KMS-11 (cell line): ENCODE measurements at regions not wholly inside any gene's neighbourhood (a gene's known extent, or its start where the extent isn't known, plus 50 kb on each side); places are given as distances from the start of the nearest gene placed in this dataset.
"Not testable (repeated sequence)": the region's sequence is repeated elsewhere in the genome, so short reads cannot be mapped to it uniquely, and the experiment has no call there.

Experiments
- H2AFZ ChIP-seq: fragments of 200-600 bp; sonication (generic); 2 replicates; pipeline ENCODE4 v1.6.1; 2016; ENCODE audit warnings: antibody characterized with exemption, mixed run types, low read depth
- H3K27ac ChIP-seq: fragments of 200-600 bp; sonication (generic); 2 replicates; pipeline ENCODE4 v1.6.1; 2016; ENCODE audit warnings: mild to moderate bottlenecking, mixed run types
- H3K27me3 ChIP-seq: fragments of 200-600 bp; sonication (generic); 2 replicates; pipeline ENCODE4 v1.6.1; 2017; ENCODE audit warnings: mild to moderate bottlenecking, low read depth, mixed run types, moderate library complexity; ENCODE audit not compliant: insufficient read depth
- H3K36me3 ChIP-seq: fragments of 200-600 bp; sonication (generic); 2 replicates; pipeline ENCODE4 v1.6.1; 2017; ENCODE audit warnings: mild to moderate bottlenecking, mixed run types; ENCODE audit not compliant: insufficient read depth
- H3K4me1 ChIP-seq: fragments of 200-600 bp; sonication (generic); 2 replicates; pipeline ENCODE4 v1.6.1; 2016; ENCODE audit warnings: mild to moderate bottlenecking, low read depth, mixed run types; ENCODE audit not compliant: poor library complexity, severe bottlenecking
- H3K4me2 ChIP-seq: fragments of 200-600 bp; sonication (generic); 2 replicates; pipeline ENCODE4 v1.7.0; 2016; ENCODE audit warnings: mild to moderate bottlenecking, mixed run types
- H3K4me3 ChIP-seq: fragments of 200-600 bp; sonication (generic); IDR thresholded peaks from 2 replicates; pipeline ENCODE4 v1.6.1; 2017; ENCODE audit warnings: low read depth, low read length, mixed read lengths; ENCODE audit not compliant: insufficient read depth
- H3K79me2 ChIP-seq: fragments of 200-600 bp; sonication (generic); 2 replicates; pipeline ENCODE4 v1.6.1; 2016; ENCODE audit warnings: low read depth, mixed run types; ENCODE audit not compliant: insufficient read depth
- H3K9ac ChIP-seq: fragments of 200-600 bp; sonication (generic); 2 replicates; pipeline ENCODE4 v1.6.1; 2016; ENCODE audit warnings: mild to moderate bottlenecking, mixed run types
- H4K20me1 ChIP-seq: fragments of 200-600 bp; sonication (generic); 2 replicates; pipeline ENCODE4 v1.6.1; 2016; ENCODE audit warnings: mild to moderate bottlenecking, mixed run types; ENCODE audit not compliant: insufficient read depth
- CTCF ChIP-seq: fragments of 200-600 bp; sonication (generic); conservative IDR thresholded peaks from 2 replicates; pipeline ENCODE4 v1.6.1; 2017; ENCODE audit warnings: low read depth, mild to moderate bottlenecking, antibody characterized with exemption, low read length, moderate library complexity, mixed read lengths

GRCh38 chr4:85128246-85129204, 162.0 kb upstream of the WDFY3 start:
- H3K9ac ChIP-seq = no peak overlapping the region
- no peaks in the 10 kb centered on the region for H3K79me2 ChIP-seq
- H3K4me3 ChIP-seq = no peak overlapping the region
- TF ChIP-seq CTCF = no peak
- no peaks in the 10 kb centered on the region for H4K20me1 ChIP-seq
- no peaks in the 10 kb centered on the region for H3K27me3 ChIP-seq
- no peak overlapping the region for H3K27ac ChIP-seq
- no peaks in the 10 kb centered on the region for H3K4me1 ChIP-seq
- no peak overlapping the region for H3K4me2 ChIP-seq
- H3K36me3 ChIP-seq = no peaks in the 10 kb centered on the region
- H2AFZ ChIP-seq = peak overlapping the region; percentile 59; the same call in 1 of the 2 replicates

GRCh38 chr4:85129354-85130125, 163.1 kb upstream of the WDFY3 start:
- not testable (repeated sequence) for H3K4me2 ChIP-seq, H3K9ac ChIP-seq, H3K4me1 ChIP-seq, H3K79me2 ChIP-seq, H3K27me3 ChIP-seq, H4K20me1 ChIP-seq, H3K27ac ChIP-seq, H3K4me3 ChIP-seq, H3K36me3 ChIP-seq, H2AFZ ChIP-seq

GRCh38 chr4:85132117-85132516, 165.6 kb upstream of the WDFY3 start:
- Histone ChIP-seq H3K4me1 (no peaks in the 10 kb centered on the region), H3K79me2 (no peaks in the 10 kb centered on the region), H2AFZ (no peak overlapping the region), H3K4me2 (no peak overlapping the region), H3K4me3 (no peak overlapping the region), H3K27ac (no peak overlapping the region), H4K20me1 (no peaks in the 10 kb centered on the region), H3K9ac (no peak overlapping the region), H3K36me3 (no peaks in the 10 kb centered on the region), H3K27me3 (no peaks in the 10 kb centered on the region)
- no peak for TF ChIP-seq CTCF

GRCh38 chr4:85132570-85132969, 166.1 kb upstream of the WDFY3 start:
- no peak overlapping the region for H2AFZ ChIP-seq
- H3K27ac ChIP-seq = no peak overlapping the region
- H3K27me3 ChIP-seq = no peaks in the 10 kb centered on the region
- no peaks in the 10 kb centered on the region for H3K4me1 ChIP-seq
- no peak overlapping the region for H3K4me2 ChIP-seq
- no peak for TF ChIP-seq CTCF
- no peaks in the 10 kb centered on the region for H3K79me2 ChIP-seq
- no peak overlapping the region for H3K4me3 ChIP-seq
- H4K20me1 ChIP-seq = no peaks in the 10 kb centered on the region
- no peak overlapping the region for H3K9ac ChIP-seq
- no peaks in the 10 kb centered on the region for H3K36me3 ChIP-seq

GRCh38 chr4:85139749-85140148, 173.3 kb upstream of the WDFY3 start:
- H2AFZ ChIP-seq, H3K4me2 ChIP-seq, H3K4me1 ChIP-seq, H3K9ac ChIP-seq, H3K79me2 ChIP-seq, H4K20me1 ChIP-seq, H3K36me3 ChIP-seq, H3K4me3 ChIP-seq, H3K27me3 ChIP-seq, H3K27ac ChIP-seq: not testable (repeated sequence)
